Chondrocyte (in vitro differentiated cells): ENCODE measurements at regions not wholly inside any gene's neighbourhood (a gene's known extent, or its start where the extent isn't known, plus 50 kb on each side); places are given as distances from the start of the nearest gene placed in this dataset.

Experiments
- DNase-seq: peaks from one replicate; pipeline ENCODE4 v3.0.0; 2021; ENCODE audit warnings: mixed read lengths, low spot score
- H3K27ac Mint-ChIP-seq: one replicate; pipeline ENCODE4 v1.8.0; 2021; ENCODE audit warnings: mild to moderate bottlenecking, moderate library complexity, mixed read lengths; ENCODE audit not compliant: unreplicated experiment
- H3K27me3 Mint-ChIP-seq: 2 replicates; pipeline ENCODE4 v1.8.0; 2021; ENCODE audit warnings: low read depth, mixed read lengths
- H3K36me3 Mint-ChIP-seq: 2 replicates; pipeline ENCODE4 v1.8.0; 2021; ENCODE audit warnings: low read depth, mixed read lengths
- H3K4me1 Mint-ChIP-seq: 2 replicates; pipeline ENCODE4 v1.8.0; 2021; ENCODE audit warnings: low read depth, mild to moderate bottlenecking, mixed read lengths
- H3K4me3 Mint-ChIP-seq: one replicate; pipeline ENCODE4 v1.8.0; 2021; ENCODE audit warnings: mild to moderate bottlenecking, moderate library complexity, mixed read lengths; ENCODE audit not compliant: unreplicated experiment
- H3K9me3 Mint-ChIP-seq: 2 replicates; pipeline ENCODE4 v1.8.0; 2021; ENCODE audit warnings: low read depth, mixed read lengths
- CTCF ChIP-seq: fragments of 200-600 bp; sonication (generic); IDR thresholded peaks from 2 replicates; pipeline ENCODE4 v1.5.0; 2021; ENCODE audit warnings: antibody characterized with exemption, mild to moderate bottlenecking, moderate library complexity

DNA sequence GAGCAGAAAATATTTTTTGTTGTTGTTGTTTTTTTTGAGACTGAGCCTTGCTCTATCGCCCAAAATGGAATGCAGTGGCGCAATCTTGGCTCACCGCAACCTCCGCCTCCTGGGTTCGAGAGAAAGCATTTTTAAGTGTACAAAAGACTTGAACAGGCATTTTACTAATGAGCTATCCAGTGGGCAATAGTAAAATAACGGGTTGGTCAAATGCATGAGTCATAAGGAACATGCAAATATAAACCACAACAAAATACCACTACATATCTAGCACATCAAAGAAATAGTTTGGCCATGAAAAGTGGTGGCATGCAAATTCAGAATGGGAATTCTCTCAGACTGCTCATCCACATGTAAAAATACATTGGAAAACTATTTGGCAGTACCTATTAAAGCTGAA lies 71.7 kb upstream of the TMEM106B start:
- H3K4me3 Mint-ChIP-seq, result no peak overlapping the region
- TF ChIP-seq CTCF, result no peak
- H3K27ac Mint-ChIP-seq, result no peak overlapping the region
- peaks cover 6% of the 10 kb centered on the region for H3K9me3 Mint-ChIP-seq
- H3K27me3 Mint-ChIP-seq, result peaks cover 9% of the 10 kb centered on the region
- no peak for DNase-seq
- no peaks in the 10 kb centered on the region for H3K4me1 Mint-ChIP-seq
- H3K36me3 Mint-ChIP-seq, result no peaks in the 10 kb centered on the region

- Mint-ChIP-seq H3K27ac (no peak overlapping the region), H3K36me3 (no peaks in the 10 kb centered on the region), H3K4me3 (no peak overlapping the region), H3K27me3 (peaks cover 13% of the 10 kb centered on the region), H3K4me1 (no peaks in the 10 kb centered on the region), H3K9me3 (peaks cover 6% of the 10 kb centered on the region)
- TF ChIP-seq CTCF, result no peak
- DNase-seq, result no peak
Measured at GRCh38 chr7:12146813-12147212, 64.3 kb upstream of the TMEM106B start.

- Mint-ChIP-seq H3K27me3 (peaks cover 20% of the 10 kb centered on the region), H3K4me3 (no peak overlapping the region), H3K9me3 (no peaks in the 10 kb centered on the region), H3K4me1 (no peaks in the 10 kb centered on the region), H3K36me3 (no peaks in the 10 kb centered on the region), H3K27ac (no peak overlapping the region)
- TF ChIP-seq CTCF, result no peak
- no peak for DNase-seq
Measured at GRCh38 chr7:12152196-12152918, 58.7 kb upstream of the TMEM106B start.

DNA sequence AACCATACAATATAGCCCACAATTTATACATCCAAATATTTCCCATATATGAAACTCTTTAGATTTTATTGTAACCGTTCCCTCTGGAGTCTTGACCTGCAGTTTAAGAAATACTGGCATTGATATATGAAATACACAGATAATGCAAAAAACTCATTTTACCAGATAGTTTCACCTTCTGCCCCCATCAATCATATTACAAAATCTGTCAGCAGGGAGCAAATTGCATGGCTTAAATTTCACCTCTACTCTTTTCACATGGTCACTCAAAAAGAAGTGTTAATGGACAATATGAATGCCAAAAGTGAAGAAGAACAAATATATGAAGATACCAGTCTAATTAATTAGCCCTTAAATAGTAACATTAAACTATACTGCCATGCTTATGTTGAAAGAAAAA lies 57.0 kb upstream of the TMEM106B start:
- Mint-ChIP-seq H3K36me3 (no peaks in the 10 kb centered on the region), H3K9me3 (no peaks in the 10 kb centered on the region), H3K4me1 (no peaks in the 10 kb centered on the region), H3K4me3 (no peak overlapping the region), H3K27ac (no peak overlapping the region), H3K27me3 (peaks cover 13% of the 10 kb centered on the region)
- no peak for TF ChIP-seq CTCF
- DNase-seq, result no peak

DNA sequence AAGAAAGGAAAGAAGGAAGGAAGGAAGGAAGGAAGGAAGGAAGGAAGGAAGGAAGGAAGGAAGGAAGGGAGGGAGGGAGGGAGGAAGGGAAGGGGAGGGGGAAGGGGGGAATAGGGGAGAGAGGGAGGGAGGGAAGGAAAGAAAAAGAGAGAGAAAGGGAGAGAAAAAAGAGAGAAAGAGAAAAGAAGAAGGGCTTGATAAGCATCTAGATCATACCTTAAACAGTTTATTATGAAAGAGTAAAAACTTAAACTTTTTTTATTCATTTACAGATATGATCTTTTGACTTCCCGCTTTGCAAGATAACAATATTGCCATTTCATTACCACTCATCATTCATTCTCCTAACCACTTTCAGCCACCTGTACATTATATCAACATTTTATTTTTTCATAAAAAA lies 53.6 kb upstream of the TMEM106B start:
- TF ChIP-seq CTCF, result no peak
- H3K27ac Mint-ChIP-seq, result no peak overlapping the region
- H3K9me3 Mint-ChIP-seq, result no peaks in the 10 kb centered on the region
- DNase-seq, result no peak
- peaks cover 4% of the 10 kb centered on the region for H3K27me3 Mint-ChIP-seq
- no peak overlapping the region for H3K4me3 Mint-ChIP-seq
- no peaks in the 10 kb centered on the region for H3K4me1 Mint-ChIP-seq
- H3K36me3 Mint-ChIP-seq, result no peaks in the 10 kb centered on the region
